Liver (tissue), 8 donors: ENCODE measurements at regions not wholly inside any gene's neighbourhood (a gene's known extent, or its start where the extent isn't known, plus 50 kb on each side); places are given as distances from the start of the nearest gene placed in this dataset.

Experiments used
- DNase-seq: peaks from one replicate; pipeline ENCODE4 v3.0.0-alpha.2; 2017; ENCODE audit warnings: low spot score
- H3K27ac ChIP-seq, 2 donors: one replicate each; pipeline ENCODE4 v1.7.0; 2013; ENCODE audit warnings: inconsistent platforms in 2 of 2, low read length in 2 of 2, control low read depth in 1 of 2, low read depth in 1 of 2, mild to moderate bottlenecking in 1 of 2
- H3K27me3 ChIP-seq, 4 donors: one replicate each; pipeline versions ENCODE4 v1.6.1 to v1.7.0; 2013; ENCODE audit warnings: low read length in 3 of 4, inconsistent platforms in 1 of 4, mild to moderate bottlenecking in 1 of 4, moderate library complexity in 1 of 4; ENCODE audit not compliant: control insufficient read depth in 4 of 4, insufficient read depth in 4 of 4
- H3K36me3 ChIP-seq, 4 donors: one replicate each; pipeline versions ENCODE4 v1.6.1 to v1.7.0; 2013; ENCODE audit warnings: low read length in 3 of 4, mild to moderate bottlenecking in 3 of 4, low read depth in 1 of 4, moderate library complexity in 1 of 4; ENCODE audit not compliant: control insufficient read depth in 4 of 4, insufficient read depth in 3 of 4
- H3K4me1 ChIP-seq, 4 donors: one replicate each; pipeline versions ENCODE4 v1.6.1 to v1.7.0; 2013; ENCODE audit warnings: low read length in 3 of 4, mild to moderate bottlenecking in 3 of 4, moderate library complexity in 1 of 4; ENCODE audit not compliant: control insufficient read depth in 4 of 4, insufficient read depth in 4 of 4
- H3K4me3 ChIP-seq, 3 donors: one replicate each; pipeline versions ENCODE4 v1.6.1 to v1.7.0; 2013; ENCODE audit warnings: low read length in 3 of 3, control low read depth in 1 of 3, low read depth in 1 of 3, mild to moderate bottlenecking in 1 of 3
- H3K9ac ChIP-seq, 2 donors: one replicate each; pipeline ENCODE4 v1.7.0; 2013; ENCODE audit warnings: low read length in 2 of 2, mild to moderate bottlenecking in 2 of 2, moderate library complexity in 2 of 2, control low read depth in 1 of 2, low read depth in 1 of 2
- H3K9me3 ChIP-seq, 4 donors: one replicate each; pipeline versions ENCODE4 v1.6.1 to v1.7.0; 2013; ENCODE audit warnings: low read length in 3 of 4; ENCODE audit not compliant: control insufficient read depth in 4 of 4
- EGR1 ChIP-seq, 2 donors: IDR thresholded peaks; 2 replicates each; pipeline ENCODE4 v1.6.1; 2016 to 2018; ENCODE audit warnings: antibody characterized with exemption in 2 of 2, low read depth in 2 of 2
- FOXA1 ChIP-seq: IDR thresholded peaks from 2 replicates; pipeline ENCODE4 v1.6.1; 2016; ENCODE audit warnings: antibody characterized with exemption
- FOXA2 ChIP-seq: IDR thresholded peaks from 2 replicates; pipeline ENCODE4 v1.6.1; 2016; ENCODE audit warnings: antibody characterized with exemption
- GABPA ChIP-seq, 2 donors: IDR thresholded peaks in 1 of 2; conservative IDR thresholded peaks in 1 of 2; 2 replicates each; pipeline ENCODE4 v1.6.1; 2016; ENCODE audit warnings: antibody characterized with exemption in 2 of 2, mild to moderate bottlenecking in 1 of 2, moderate library complexity in 1 of 2
- HNF4G ChIP-seq: IDR thresholded peaks from 2 replicates; pipeline ENCODE4 v1.6.1; 2016; ENCODE audit warnings: antibody characterized with exemption
- JUND ChIP-seq, 2 donors: IDR thresholded peaks; 2 replicates each; pipeline ENCODE4 v1.6.1; 2016; ENCODE audit warnings: antibody characterized with exemption in 2 of 2
- RAD21 ChIP-seq, 2 donors: IDR thresholded peaks; 2 replicates each; pipeline ENCODE4 v1.6.1; 2016; ENCODE audit warnings: antibody characterized with exemption in 2 of 2, mild to moderate bottlenecking in 2 of 2
- RXRA ChIP-seq, 2 donors: IDR thresholded peaks; 2 replicates each; pipeline ENCODE4 v1.6.1; 2017 to 2018; ENCODE audit warnings: antibody characterized with exemption in 2 of 2, mild to moderate bottlenecking in 1 of 2
- SP1 ChIP-seq: IDR thresholded peaks from 2 replicates; pipeline ENCODE4 v1.6.1; 2018; ENCODE audit warnings: antibody characterized with exemption, mild to moderate bottlenecking
- TAF1 ChIP-seq: conservative IDR thresholded peaks from 2 replicates; pipeline ENCODE4 v1.6.1; 2016; ENCODE audit warnings: antibody characterized with exemption, mild to moderate bottlenecking
- YY1 ChIP-seq: IDR thresholded peaks from 2 replicates; pipeline ENCODE4 v1.6.1; 2016; ENCODE audit warnings: antibody characterized with exemption, mild to moderate bottlenecking
- WGBS: extraction: QIAGEN DNeasy Blood & Tissue Kit; methylation state at CpG from one replicate; pipeline ENCODE4 v1.1.7; 2013; 5-methylcytosine and 5-hydroxymethylcytosine counted together
- TF ChIP-seq, protein P1 (sequence below): IDR thresholded peaks from 2 replicates; pipeline ENCODE4 v1.6.1; 2016; ENCODE audit warnings: antibody characterized with exemption
- TF ChIP-seq, protein P2 (sequence below): fragments of 150-350 bp; IDR thresholded peaks from 2 replicates; pipeline ENCODE4 v1.5.1; 2017; ENCODE audit warnings: improper control_type of control experiment, low read depth, low read length; ENCODE audit not compliant: missing input control
- TF ChIP-seq, protein P3 (sequence below): IDR thresholded peaks from 2 replicates; pipeline ENCODE4 v1.6.1; 2016; ENCODE audit warnings: antibody characterized with exemption
- TF ChIP-seq, protein P4 (sequence below): IDR thresholded peaks from 2 replicates; pipeline ENCODE4 v1.6.1; 2016; ENCODE audit warnings: antibody characterized with exemption
- donor health status: healthy.
- donor health status: healthy.
- donor health status: healthy.
- donor health status: healthy.
- donor health status: healthy.

DNA sequence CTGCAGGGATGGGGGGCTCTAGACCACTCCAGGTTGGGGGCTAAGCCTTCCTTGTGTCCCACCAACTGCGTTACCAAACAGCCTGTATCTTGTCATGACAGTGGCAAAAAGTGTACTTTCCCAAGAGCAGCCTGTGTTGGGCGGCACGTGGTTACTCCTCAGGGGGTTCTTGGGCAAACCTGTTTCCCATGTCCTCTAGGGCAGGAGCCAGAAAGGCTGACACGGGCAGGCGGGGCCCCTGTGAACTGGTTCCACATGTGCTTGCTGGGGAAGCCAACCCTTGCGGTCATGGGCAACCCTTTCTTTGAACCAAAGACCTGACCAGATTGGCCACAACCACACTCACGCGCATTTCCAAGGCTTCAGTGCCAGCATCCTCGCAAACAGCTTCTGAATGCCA lies 228.5 kb downstream of the RBFOX3 start:
- Histone ChIP-seq H3K27me3 (peaks cover 0 to 6% (median 0%) of the 10 kb centered on the region in 4 donors), H3K9me3 (no peaks in the 10 kb centered on the region), H3K4me1 (no peaks in the 10 kb centered on the region), H3K4me3 (no peak overlapping the region), H3K9ac (no peak overlapping the region), H3K27ac (no peak overlapping the region), H3K36me3 (no peaks in the 10 kb centered on the region)
- TF ChIP-seq HNF4G = no peak
- TF ChIP-seq GABPA (IDR thresholded peaks at IDR 0.05 in 1 of 2, conservative IDR thresholded peaks at IDR 0.05 in 1 of 2) = no peak
- TF ChIP-seq RAD21 (IDR thresholded peaks at IDR 0.05) = no peak
- no peak for TF ChIP-seq SP1
- TF ChIP-seq, protein P1, sequence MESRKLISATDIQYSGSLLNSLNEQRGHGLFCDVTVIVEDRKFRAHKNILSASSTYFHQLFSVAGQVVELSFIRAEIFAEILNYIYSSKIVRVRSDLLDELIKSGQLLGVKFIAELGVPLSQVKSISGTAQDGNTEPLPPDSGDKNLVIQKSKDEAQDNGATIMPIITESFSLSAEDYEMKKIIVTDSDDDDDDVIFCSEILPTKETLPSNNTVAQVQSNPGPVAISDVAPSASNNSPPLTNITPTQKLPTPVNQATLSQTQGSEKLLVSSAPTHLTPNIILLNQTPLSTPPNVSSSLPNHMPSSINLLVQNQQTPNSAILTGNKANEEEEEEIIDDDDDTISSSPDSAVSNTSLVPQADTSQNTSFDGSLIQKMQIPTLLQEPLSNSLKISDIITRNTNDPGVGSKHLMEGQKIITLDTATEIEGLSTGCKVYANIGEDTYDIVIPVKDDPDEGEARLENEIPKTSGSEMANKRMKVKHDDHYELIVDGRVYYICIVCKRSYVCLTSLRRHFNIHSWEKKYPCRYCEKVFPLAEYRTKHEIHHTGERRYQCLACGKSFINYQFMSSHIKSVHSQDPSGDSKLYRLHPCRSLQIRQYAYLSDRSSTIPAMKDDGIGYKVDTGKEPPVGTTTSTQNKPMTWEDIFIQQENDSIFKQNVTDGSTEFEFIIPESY = no peak
- no peak for TF ChIP-seq FOXA2
- no peak for TF ChIP-seq TAF1
- no peak for TF ChIP-seq EGR1 (IDR thresholded peaks at IDR 0.05; ENCODE audit: low read depth in 2 of 2)
- no peak for TF ChIP-seq JUND (IDR thresholded peaks at IDR 0.05)
- TF ChIP-seq YY1 = no peak
- DNase-seq = no peak
- 74% methylated on average over 9 of the region's 9 CpGs for WGBS

DNA sequence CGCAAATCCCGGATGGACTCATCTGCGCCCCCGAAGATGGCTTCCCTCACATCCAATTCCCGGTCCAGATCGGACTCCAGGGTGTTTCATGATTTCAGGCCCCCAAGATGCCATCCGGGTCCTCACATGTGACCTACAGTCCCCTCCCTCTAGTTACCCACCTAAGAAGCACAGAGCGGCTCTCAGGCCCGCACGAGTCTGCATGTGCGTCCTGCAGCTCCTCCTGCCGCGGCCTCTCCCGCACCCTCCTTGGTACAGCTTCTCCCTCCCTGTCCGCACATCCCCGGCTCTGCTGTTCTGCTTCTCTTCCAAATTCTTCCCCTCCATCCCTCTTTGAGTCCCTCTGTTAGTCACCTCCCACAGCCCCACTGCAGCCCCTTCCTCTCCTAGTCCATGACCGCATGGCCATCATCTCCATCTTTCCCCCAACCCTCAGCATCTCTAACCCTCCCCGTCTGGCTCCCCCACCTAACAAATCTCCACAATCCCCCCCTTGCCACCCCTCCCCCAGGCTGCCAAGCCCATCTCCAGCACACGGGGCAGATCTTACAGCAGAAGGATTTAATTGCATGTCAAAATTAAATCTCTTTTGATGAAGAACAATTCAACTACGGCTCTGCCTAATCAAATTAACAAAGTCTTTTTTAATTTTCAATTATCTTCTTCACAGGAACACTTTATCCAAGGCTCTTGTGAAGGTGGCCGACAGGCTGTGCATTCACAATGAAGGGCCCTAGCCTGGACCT lies 231.0 kb downstream of the RBFOX3 start:
- H3K4me1 ChIP-seq = no peaks in the 10 kb centered on the region
- no peak overlapping the region for H3K4me3 ChIP-seq
- H3K36me3 ChIP-seq = no peaks in the 10 kb centered on the region
- no peak for TF ChIP-seq EGR1 (IDR thresholded peaks at IDR 0.05; ENCODE audit: low read depth in 2 of 2)
- TF ChIP-seq GABPA (IDR thresholded peaks at IDR 0.05 in 1 of 2, conservative IDR thresholded peaks at IDR 0.05 in 1 of 2) = no peak
- TF ChIP-seq, protein P2, sequence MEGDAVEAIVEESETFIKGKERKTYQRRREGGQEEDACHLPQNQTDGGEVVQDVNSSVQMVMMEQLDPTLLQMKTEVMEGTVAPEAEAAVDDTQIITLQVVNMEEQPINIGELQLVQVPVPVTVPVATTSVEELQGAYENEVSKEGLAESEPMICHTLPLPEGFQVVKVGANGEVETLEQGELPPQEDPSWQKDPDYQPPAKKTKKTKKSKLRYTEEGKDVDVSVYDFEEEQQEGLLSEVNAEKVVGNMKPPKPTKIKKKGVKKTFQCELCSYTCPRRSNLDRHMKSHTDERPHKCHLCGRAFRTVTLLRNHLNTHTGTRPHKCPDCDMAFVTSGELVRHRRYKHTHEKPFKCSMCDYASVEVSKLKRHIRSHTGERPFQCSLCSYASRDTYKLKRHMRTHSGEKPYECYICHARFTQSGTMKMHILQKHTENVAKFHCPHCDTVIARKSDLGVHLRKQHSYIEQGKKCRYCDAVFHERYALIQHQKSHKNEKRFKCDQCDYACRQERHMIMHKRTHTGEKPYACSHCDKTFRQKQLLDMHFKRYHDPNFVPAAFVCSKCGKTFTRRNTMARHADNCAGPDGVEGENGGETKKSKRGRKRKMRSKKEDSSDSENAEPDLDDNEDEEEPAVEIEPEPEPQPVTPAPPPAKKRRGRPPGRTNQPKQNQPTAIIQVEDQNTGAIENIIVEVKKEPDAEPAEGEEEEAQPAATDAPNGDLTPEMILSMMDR = no peak
- TF ChIP-seq, protein P3, sequence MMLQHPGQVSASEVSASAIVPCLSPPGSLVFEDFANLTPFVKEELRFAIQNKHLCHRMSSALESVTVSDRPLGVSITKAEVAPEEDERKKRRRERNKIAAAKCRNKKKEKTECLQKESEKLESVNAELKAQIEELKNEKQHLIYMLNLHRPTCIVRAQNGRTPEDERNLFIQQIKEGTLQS = no peak
- TF ChIP-seq, protein P4, sequence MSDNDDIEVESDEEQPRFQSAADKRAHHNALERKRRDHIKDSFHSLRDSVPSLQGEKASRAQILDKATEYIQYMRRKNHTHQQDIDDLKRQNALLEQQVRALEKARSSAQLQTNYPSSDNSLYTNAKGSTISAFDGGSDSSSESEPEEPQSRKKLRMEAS = no peak
- no peak for TF ChIP-seq FOXA1
- TF ChIP-seq RXRA (IDR thresholded peaks at IDR 0.05) = no peak
- no peak for TF ChIP-seq RAD21 (IDR thresholded peaks at IDR 0.05)
- peaks cover 0 to 5% (median 3%) of the 10 kb centered on the region in 4 donors for H3K27me3 ChIP-seq
- no peak overlapping the region for H3K9ac ChIP-seq
- H3K27ac ChIP-seq = no peak overlapping the region
- DNase-seq = no peak
- whole genome bisulfite sequencing = 71% methylated on average over 21 of the region's 21 CpGs
- H3K9me3 ChIP-seq = no peaks in the 10 kb centered on the region
